ENCODE measurements at regions not wholly inside any gene's neighbourhood (a gene's known extent, or its start where the extent isn't known, plus 50 kb on each side); places are given as distances from the start of the nearest gene placed in this dataset.

DNA sequence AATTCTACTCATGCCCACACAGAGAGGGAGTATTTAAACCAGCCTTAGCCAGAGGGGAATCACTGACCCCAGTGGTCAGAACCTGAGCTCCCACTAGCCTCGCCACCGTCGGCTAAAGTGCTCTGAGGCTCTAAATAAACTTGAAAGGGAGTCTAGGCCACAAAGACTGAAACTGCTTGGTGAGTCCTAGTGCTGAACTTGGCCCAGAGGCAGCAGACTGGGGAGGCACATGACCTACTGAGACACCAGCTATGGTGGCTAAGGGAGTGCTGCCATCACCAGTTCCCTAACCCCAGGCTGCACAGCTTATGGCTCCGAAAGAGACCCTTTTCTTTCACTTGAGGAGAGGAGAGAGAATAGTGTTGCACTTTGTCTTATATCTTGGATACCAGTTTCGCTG is 1542.8 kb downstream of the KCNT2 start:
- Histone ChIP-seq H3K27me3 (ENCODE audit: insufficient read depth, low read length) (no peaks in the 10 kb centered on the region), H3K9ac (ENCODE audit: low read length) (no peak overlapping the region), H3K27ac (ENCODE audit: low read depth, low read length, poor library complexity, severe bottlenecking) (no peak overlapping the region), H3K9me3 (ENCODE audit: low read length) (no peaks in the 10 kb centered on the region), H3K36me3 (ENCODE audit: insufficient read depth, low read length) (no peaks in the 10 kb centered on the region), H3K9me2 (ENCODE audit: low read depth, low read length) (no peaks in the 10 kb centered on the region), H3K4me1 (ENCODE audit: insufficient read depth, low read length, severe bottlenecking) (no peaks in the 10 kb centered on the region), H2AFZ (ENCODE audit: low read length) (peak overlapping the region; percentile 78), H3K79me2 (ENCODE audit: insufficient read depth, low read length) (no peaks in the 10 kb centered on the region), H3F3A (ENCODE audit: insufficient read depth, low read length) (no peaks in the 10 kb centered on the region), H4K20me1 (ENCODE audit: insufficient read depth, low read length) (no peaks in the 10 kb centered on the region), H3K4me2 (ENCODE audit: low read length) (no peak overlapping the region), H3K4me3 (ENCODE audit: low read depth, low read length, poor library complexity, severe bottlenecking) (no peak overlapping the region)
- TF ChIP-seq, protein P1, sequence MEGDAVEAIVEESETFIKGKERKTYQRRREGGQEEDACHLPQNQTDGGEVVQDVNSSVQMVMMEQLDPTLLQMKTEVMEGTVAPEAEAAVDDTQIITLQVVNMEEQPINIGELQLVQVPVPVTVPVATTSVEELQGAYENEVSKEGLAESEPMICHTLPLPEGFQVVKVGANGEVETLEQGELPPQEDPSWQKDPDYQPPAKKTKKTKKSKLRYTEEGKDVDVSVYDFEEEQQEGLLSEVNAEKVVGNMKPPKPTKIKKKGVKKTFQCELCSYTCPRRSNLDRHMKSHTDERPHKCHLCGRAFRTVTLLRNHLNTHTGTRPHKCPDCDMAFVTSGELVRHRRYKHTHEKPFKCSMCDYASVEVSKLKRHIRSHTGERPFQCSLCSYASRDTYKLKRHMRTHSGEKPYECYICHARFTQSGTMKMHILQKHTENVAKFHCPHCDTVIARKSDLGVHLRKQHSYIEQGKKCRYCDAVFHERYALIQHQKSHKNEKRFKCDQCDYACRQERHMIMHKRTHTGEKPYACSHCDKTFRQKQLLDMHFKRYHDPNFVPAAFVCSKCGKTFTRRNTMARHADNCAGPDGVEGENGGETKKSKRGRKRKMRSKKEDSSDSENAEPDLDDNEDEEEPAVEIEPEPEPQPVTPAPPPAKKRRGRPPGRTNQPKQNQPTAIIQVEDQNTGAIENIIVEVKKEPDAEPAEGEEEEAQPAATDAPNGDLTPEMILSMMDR (IDR thresholded peaks at IDR 0.05; ENCODE audit: low read length) = no peak
- TF ChIP-seq EZH2 (IDR thresholded peaks at IDR 0.05; ENCODE audit: borderline replicate concordance, low read length) = no peak

DNA sequence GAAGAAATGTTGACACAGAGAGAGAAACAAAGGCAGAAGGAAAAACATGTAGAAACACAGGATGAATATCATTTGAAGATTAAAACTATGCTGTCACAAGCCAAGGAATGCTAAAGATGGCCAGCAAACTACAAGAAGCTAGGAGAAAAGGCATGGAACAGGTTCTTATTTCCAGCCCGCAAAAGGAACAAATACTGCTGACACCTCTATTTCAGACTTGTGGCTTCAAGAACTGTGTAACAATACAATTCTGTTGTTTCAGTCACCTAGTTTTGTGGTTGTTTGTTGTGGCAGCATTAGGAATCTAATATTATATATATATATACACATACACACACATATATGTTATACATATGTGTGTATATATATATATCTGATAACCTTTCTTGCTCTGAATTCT is 1543.9 kb downstream of the KCNT2 start:
- Histone ChIP-seq H3F3A (ENCODE audit: insufficient read depth, low read length) (no peaks in the 10 kb centered on the region), H3K27me3 (ENCODE audit: insufficient read depth, low read length) (no peaks in the 10 kb centered on the region), H3K9ac (ENCODE audit: low read length) (no peak overlapping the region), H4K20me1 (ENCODE audit: insufficient read depth, low read length) (no peaks in the 10 kb centered on the region), H3K9me3 (ENCODE audit: low read length) (no peaks in the 10 kb centered on the region), H3K4me1 (ENCODE audit: insufficient read depth, low read length, severe bottlenecking) (no peaks in the 10 kb centered on the region), H3K9me2 (ENCODE audit: low read depth, low read length) (no peaks in the 10 kb centered on the region), H3K4me3 (ENCODE audit: low read depth, low read length, poor library complexity, severe bottlenecking) (no peak overlapping the region), H3K79me2 (ENCODE audit: insufficient read depth, low read length) (no peaks in the 10 kb centered on the region), H3K27ac (ENCODE audit: low read depth, low read length, poor library complexity, severe bottlenecking) (no peak overlapping the region), H3K36me3 (ENCODE audit: insufficient read depth, low read length) (no peaks in the 10 kb centered on the region), H3K4me2 (ENCODE audit: low read length) (no peak overlapping the region), H2AFZ (ENCODE audit: low read length) (no peak overlapping the region)
- TF ChIP-seq, protein P1 (IDR thresholded peaks at IDR 0.05; ENCODE audit: low read length) = no peak
- no peak for TF ChIP-seq EZH2 (IDR thresholded peaks at IDR 0.05; ENCODE audit: borderline replicate concordance, low read length)

- H3K27me3 ChIP-seq (ENCODE audit: insufficient read depth, low read length) = no peaks in the 10 kb centered on the region
- H3K9me3 ChIP-seq (ENCODE audit: low read length) = no peaks in the 10 kb centered on the region
- no peaks in the 10 kb centered on the region for H3F3A ChIP-seq (ENCODE audit: insufficient read depth, low read length)
- no peaks in the 10 kb centered on the region for H4K20me1 ChIP-seq (ENCODE audit: insufficient read depth, low read length)
- no peaks in the 10 kb centered on the region for H3K36me3 ChIP-seq (ENCODE audit: insufficient read depth, low read length)
- no peak overlapping the region for H3K27ac ChIP-seq (ENCODE audit: low read depth, low read length, poor library complexity, severe bottlenecking)
- no peaks in the 10 kb centered on the region for H3K4me1 ChIP-seq (ENCODE audit: insufficient read depth, low read length, severe bottlenecking)
- no peak overlapping the region for H2AFZ ChIP-seq (ENCODE audit: low read length)
- no peak overlapping the region for H3K4me3 ChIP-seq (ENCODE audit: low read depth, low read length, poor library complexity, severe bottlenecking)
- H3K79me2 ChIP-seq (ENCODE audit: insufficient read depth, low read length) = no peaks in the 10 kb centered on the region
- H3K9me2 ChIP-seq (ENCODE audit: low read depth, low read length) = no peaks in the 10 kb centered on the region
- TF ChIP-seq, protein P1 (IDR thresholded peaks at IDR 0.05; ENCODE audit: low read length) = no peak
- TF ChIP-seq EZH2 (IDR thresholded peaks at IDR 0.05; ENCODE audit: borderline replicate concordance, low read length) = no peak
- H3K4me2 ChIP-seq (ENCODE audit: low read length) = no peak overlapping the region
- no peak overlapping the region for H3K9ac ChIP-seq (ENCODE audit: low read length)
Measured at GRCh38 chr1:195054217-195054687, 1554.0 kb downstream of the KCNT2 start.
